Head of caudate nucleus (tissue), 42 donors: ENCODE measurements at regions not wholly inside any gene's neighbourhood (a gene's known extent, or its start where the extent isn't known, plus 50 kb on each side); places are given as distances from the start of the nearest gene placed in this dataset.
"Not testable (repeated sequence)": the region's sequence is repeated elsewhere in the genome, so short reads cannot be mapped to it uniquely, and the experiment has no call there.

Experiments
- DNase-seq, 42 donors: peaks; one replicate each; pipeline versions ENCODE4 v3.0.0 to v3.0.0-alpha.2; 2020 to 2021; ENCODE audit warnings: mixed read lengths in 7 of 42
- intact Hi-C: fragments of 100-400 bp; cut with DNase I; formaldehyde crosslinking; loops from one replicate; pipeline ENCODE4 v1.15.0; 2022

- intact Hi-C loops, result no loop called here
- no peak for DNase-seq
Observed at GRCh38 chr13:90713441-90714133, 633.9 kb upstream of the MIR17HG start.

GRCh38 chr13:90715485-90715884 is 632.0 kb upstream of the MIR17HG start:
- intact Hi-C loops, result no loop called here
- DNase-seq, result no peak

GRCh38 chr13:90717451-90717936 is 630.0 kb upstream of the MIR17HG start:
- intact Hi-C loops, result no loop called here
- DNase-seq, result no peak

GRCh38 chr13:90719461-90719860 is 628.0 kb upstream of the MIR17HG start:
- intact Hi-C loops, result no loop called here
- DNase-seq, result no peak

GRCh38 chr13:90721937-90722336 is 625.5 kb upstream of the MIR17HG start:
- DNase-seq, result no peak
- intact Hi-C loops, result no loop called here

- intact Hi-C loops, result no loop called here
- DNase-seq, result no peak
Observed at GRCh38 chr13:90723381-90723780, 624.1 kb upstream of the MIR17HG start.

- DNase-seq, result no peak
- intact Hi-C loops, result no loop called here
Observed at GRCh38 chr13:90726375-90726774, 621.1 kb upstream of the MIR17HG start.

- DNase-seq, result no peak
- intact Hi-C loops, result no loop called here
Observed at GRCh38 chr13:90732049-90732448, 615.4 kb upstream of the MIR17HG start.

- DNase-seq, intact Hi-C loops: not testable (repeated sequence)
Observed at GRCh38 chr13:90734497-90734896, 613.0 kb upstream of the MIR17HG start.

- intact Hi-C loops, result no loop called here
- DNase-seq, result no peak
Observed at GRCh38 chr13:90738881-90739280, 608.6 kb upstream of the MIR17HG start.

GRCh38 chr13:90740099-90740498 is 607.4 kb upstream of the MIR17HG start:
- intact Hi-C loops, result no loop called here

GRCh38 chr13:90742381-90742780 is 605.1 kb upstream of the MIR17HG start:
- intact Hi-C loops, result no loop called here
- DNase-seq, result no peak

More at GRCh38 chr13:90740099-90740498, 607.4 kb upstream of the MIR17HG start:
- DNase-seq, result no peak

- intact Hi-C loops, result no loop called here
- DNase-seq, result no peak
Observed at GRCh38 chr13:90746230-90746629, 601.3 kb upstream of the MIR17HG start.

GRCh38 chr13:90750021-90750420 is 597.5 kb upstream of the MIR17HG start:
- no peak for DNase-seq

GRCh38 chr13:90751026-90751425 is 596.5 kb upstream of the MIR17HG start:
- DNase-seq, result no peak
- intact Hi-C loops, result no loop called here

More at GRCh38 chr13:90750021-90750420, 597.5 kb upstream of the MIR17HG start:
- intact Hi-C loops, result no loop called here

GRCh38 chr13:90752070-90752469 is 595.4 kb upstream of the MIR17HG start:
- intact Hi-C loops, result no loop called here
- DNase-seq, result no peak

- intact Hi-C loops, result no loop called here
Observed at GRCh38 chr13:90757127-90757680, 590.3 kb upstream of the MIR17HG start.

GRCh38 chr13:90760639-90761038 is 586.8 kb upstream of the MIR17HG start:
- no peak for DNase-seq
- intact Hi-C loops, result no loop called here

More at GRCh38 chr13:90757127-90757680, 590.3 kb upstream of the MIR17HG start:
- no peak for DNase-seq

GRCh38 chr13:90763476-90764150 is 583.9 kb upstream of the MIR17HG start:
- intact Hi-C loops, result no loop called here
- no peak for DNase-seq

- no peak for DNase-seq
- intact Hi-C loops, result no loop called here
Observed at GRCh38 chr13:90766386-90766902, 581.0 kb upstream of the MIR17HG start.
